ENCODE measurements at regions not wholly inside any gene's neighbourhood (a gene's known extent, or its start where the extent isn't known, plus 50 kb on each side); places are given as distances from the start of the nearest gene placed in this dataset.

GRCh38 chr9:103990311-103990710 lies 103.8 kb upstream of the SMC2 start:
- TF ChIP-seq ZNF274 (IDR thresholded peaks at IDR 0.05; ENCODE audit: borderline replicate concordance, low read depth, low read length) (no peak), POLR2A (conservative IDR thresholded peaks at IDR 0.05) (no peak)
- TF ChIP-seq, protein P1, sequence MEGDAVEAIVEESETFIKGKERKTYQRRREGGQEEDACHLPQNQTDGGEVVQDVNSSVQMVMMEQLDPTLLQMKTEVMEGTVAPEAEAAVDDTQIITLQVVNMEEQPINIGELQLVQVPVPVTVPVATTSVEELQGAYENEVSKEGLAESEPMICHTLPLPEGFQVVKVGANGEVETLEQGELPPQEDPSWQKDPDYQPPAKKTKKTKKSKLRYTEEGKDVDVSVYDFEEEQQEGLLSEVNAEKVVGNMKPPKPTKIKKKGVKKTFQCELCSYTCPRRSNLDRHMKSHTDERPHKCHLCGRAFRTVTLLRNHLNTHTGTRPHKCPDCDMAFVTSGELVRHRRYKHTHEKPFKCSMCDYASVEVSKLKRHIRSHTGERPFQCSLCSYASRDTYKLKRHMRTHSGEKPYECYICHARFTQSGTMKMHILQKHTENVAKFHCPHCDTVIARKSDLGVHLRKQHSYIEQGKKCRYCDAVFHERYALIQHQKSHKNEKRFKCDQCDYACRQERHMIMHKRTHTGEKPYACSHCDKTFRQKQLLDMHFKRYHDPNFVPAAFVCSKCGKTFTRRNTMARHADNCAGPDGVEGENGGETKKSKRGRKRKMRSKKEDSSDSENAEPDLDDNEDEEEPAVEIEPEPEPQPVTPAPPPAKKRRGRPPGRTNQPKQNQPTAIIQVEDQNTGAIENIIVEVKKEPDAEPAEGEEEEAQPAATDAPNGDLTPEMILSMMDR (IDR thresholded peaks at IDR 0.05 in 2 of 3, conservative IDR thresholded peaks at IDR 0.05 in 1 of 3; ENCODE audit: insufficient read depth in 2 of 3, low read depth in 1 of 3, low read length in 3 of 3): no peak
